Stomach (tissue), 8 donors: ENCODE measurements at regions not wholly inside any gene's neighbourhood (a gene's known extent, or its start where the extent isn't known, plus 50 kb on each side); places are given as distances from the start of the nearest gene placed in this dataset.

Experiments used
- DNase-seq, 2 donors: peaks; one replicate each; pipeline versions ENCODE4 v3.0.0 to v3.0.0-alpha.2; 2013 to 2019
- H3K27ac ChIP-seq, 5 donors: fragments of 200-600 bp in 4 of 5; sonication (generic) in 4 of 5; one replicate each; pipeline ENCODE4 v1.5.1; 2013 to 2019; ENCODE audit warnings: mild to moderate bottlenecking in 1 of 5, moderate library complexity in 1 of 5
- H3K27me3 ChIP-seq, 3 donors: fragments of 200-600 bp; sonication (generic); one replicate each; pipeline ENCODE4 v1.5.1; 2017 to 2019; ENCODE audit warnings: mixed run types in 1 of 3
- H3K36me3 ChIP-seq, 4 donors: fragments of 200-600 bp; sonication (generic); 1 replicate in 3 of 4; 2 replicates in 1 of 4; pipeline ENCODE4 v1.5.1; 2016 to 2019
- H3K4me1 ChIP-seq, 4 donors: fragments of 200-600 bp; sonication (generic); one replicate each; pipeline ENCODE4 v1.5.1; 2016 to 2019
- H3K4me3 ChIP-seq, 4 donors: fragments of 200-600 bp; sonication (generic) in 3 of 4; one replicate each; pipeline ENCODE4 v1.5.1; 2016 to 2019; ENCODE audit warnings: mild to moderate bottlenecking in 1 of 4
- H3K9me3 ChIP-seq, 4 donors: fragments of 200-600 bp; sonication (generic); one replicate each; pipeline ENCODE4 v1.5.1; 2016 to 2019
- CTCF ChIP-seq, 7 experiments: fragments of 450-650 bp in 4 of 7; fragments of 200-600 bp in 3 of 7; sonication (generic) in 3 of 7; IDR thresholded peaks; one replicate each; pipeline ENCODE4 v1.5.1; 2016 to 2019; ENCODE audit warnings: antibody characterized with exemption in 7 of 7, control low read depth in 2 of 7, mild to moderate bottlenecking in 1 of 7
- EP300 ChIP-seq: sonication (generic); formaldehyde crosslinking; IDR thresholded peaks from one replicate; pipeline ENCODE4 v1.6.1; 2017; ENCODE audit warnings: antibody characterized with exemption
- POLR2A ChIP-seq, 4 donors: fragments of 450-650 bp; IDR thresholded peaks; one replicate each; pipeline ENCODE4 v1.6.1; 2016; ENCODE audit warnings: antibody characterized with exemption in 4 of 4, control low read depth in 2 of 4, mild to moderate bottlenecking in 1 of 4, moderate library complexity in 1 of 4
- POLR2AphosphoS5 ChIP-seq, 3 donors: sonication (generic); formaldehyde crosslinking; IDR thresholded peaks; one replicate each; pipeline ENCODE4 v1.6.1; 2016; ENCODE audit warnings: antibody characterized with exemption in 3 of 3
- WGBS, 5 donors: extraction: QIAGEN DNeasy Blood & Tissue Kit in 3 of 5; methylation state at CpG; one replicate each; pipeline versions ENCODE4 v1.1.5 to v1.1.7; 2013 to 2018; 5-methylcytosine and 5-hydroxymethylcytosine counted together
- intact Hi-C: fragments of 100-400 bp; cut with DNase I; formaldehyde crosslinking; loops from one replicate; pipeline ENCODE4 v1.15.1; 2023; ENCODE audit warnings: low total_unique reads
- donor health status: healthy with polysubstance abuse.
- donor health status: Bipolar disorder and iron deficiency.
- donor health status: healthy.

GRCh38 chr14:27372771-27373170, 774.9 kb upstream of the NOVA1 start:
- Histone ChIP-seq H3K4me3 (no peak overlapping the region), H3K4me1 (no peaks in the 10 kb centered on the region), H3K36me3 (no peaks in the 10 kb centered on the region), H3K9me3 (peaks cover 0 to 14% (median 8%) of the 10 kb centered on the region in 4 donors), H3K27me3 (no peaks in the 10 kb centered on the region), H3K27ac (no peak overlapping the region)
- TF ChIP-seq POLR2A (IDR thresholded peaks at IDR 0.05) (no peak), EP300 (no peak), POLR2AphosphoS5 (IDR thresholded peaks at IDR 0.05) (no peak), CTCF (IDR thresholded peaks at IDR 0.05) (no peak)
- no peak for DNase-seq
- intact Hi-C loops, result no loop called here

GRCh38 chr14:27384124-27384523, 786.3 kb upstream of the NOVA1 start:
- H3K27ac ChIP-seq, result no peak overlapping the region
- TF ChIP-seq EP300 (no peak), POLR2AphosphoS5 (IDR thresholded peaks at IDR 0.05) (no peak), CTCF (IDR thresholded peaks at IDR 0.05) (no peak), POLR2A (IDR thresholded peaks at IDR 0.05) (no peak)
- H3K9me3 ChIP-seq, result no peaks in the 10 kb centered on the region
- DNase-seq, result no peak
- no peaks in the 10 kb centered on the region for H3K27me3 ChIP-seq
- WGBS, 5 donors, result 73 to 85% (median 81%) methylated on average over 7 to 9 of the region's 9 CpGs
- H3K36me3 ChIP-seq, result no peaks in the 10 kb centered on the region
- intact Hi-C loops, result no loop called here
- no peak overlapping the region for H3K4me3 ChIP-seq
- H3K4me1 ChIP-seq, result no peaks in the 10 kb centered on the region

GRCh38 chr14:27386391-27386790, 788.6 kb upstream of the NOVA1 start:
- H3K36me3 ChIP-seq, result no peaks in the 10 kb centered on the region
- 59 to 72% (median 66%) methylated on average over 3 of the region's 3 CpGs for WGBS, 5 donors
- no peak overlapping the region for H3K27ac ChIP-seq
- H3K4me3 ChIP-seq, result no peak overlapping the region
- no peaks in the 10 kb centered on the region for H3K4me1 ChIP-seq
- no peaks in the 10 kb centered on the region for H3K27me3 ChIP-seq
- DNase-seq, result no peak
- TF ChIP-seq POLR2A (IDR thresholded peaks at IDR 0.05) (no peak), EP300 (no peak), CTCF (IDR thresholded peaks at IDR 0.05) (no peak), POLR2AphosphoS5 (IDR thresholded peaks at IDR 0.05) (no peak)
- intact Hi-C loops, result no loop called here
- H3K9me3 ChIP-seq, result no peaks in the 10 kb centered on the region

- WGBS, 5 donors, result 69 to 83% (median 77%) methylated on average over 1 of the region's 1 CpG
- no peak overlapping the region for H3K27ac ChIP-seq
- no peak overlapping the region for H3K4me3 ChIP-seq
- no peak for DNase-seq
- intact Hi-C loops, result no loop called here
- no peaks in the 10 kb centered on the region for H3K36me3 ChIP-seq
- no peak for TF ChIP-seq POLR2AphosphoS5 (IDR thresholded peaks at IDR 0.05)
- TF ChIP-seq POLR2A (IDR thresholded peaks at IDR 0.05), result no peak
- TF ChIP-seq EP300, result no peak
- TF ChIP-seq CTCF (IDR thresholded peaks at IDR 0.05), result no peak
- H3K27me3 ChIP-seq, result no peaks in the 10 kb centered on the region
- H3K9me3 ChIP-seq, result no peaks in the 10 kb centered on the region
- H3K4me1 ChIP-seq, result no peaks in the 10 kb centered on the region
Measured at GRCh38 chr14:27387463-27387862, 789.6 kb upstream of the NOVA1 start.
